AG04450 (cell line): ENCODE measurements at regions not wholly inside any gene's neighbourhood (a gene's known extent, or its start where the extent isn't known, plus 50 kb on each side); places are given as distances from the start of the nearest gene placed in this dataset.

ENCODE experiments used
- CTCF ChIA-PET: fragments of 300-600, 350-600 bp; formaldehyde crosslinking; extraction: SDS; loops from one replicate; lab custom pipeline; 2022; ENCODE audit warnings: antibody characterized with exemption, inconsistent platforms; lab: Charles Lee
- POLR2A ChIA-PET: fragments of 350-600 bp; formaldehyde crosslinking; extraction: SDS; loops from one replicate; lab custom pipeline; 2021; ENCODE audit warnings: antibody characterized with exemption, inconsistent platforms; lab: Yijun Ruan, JAX
- DNase-seq: peaks from one replicate; pipeline ENCODE4 v3.0.0-alpha.2; 2011; ENCODE audit warnings: low read depth, low spot score
- H3K27ac ChIP-seq: one replicate; pipeline ENCODE4 v1.5.1; 2012; ENCODE audit warnings: low read depth, low read length, control low read depth
- H3K27me3 ChIP-seq: one replicate; pipeline ENCODE4 v1.6.0; 2012; ENCODE audit warnings: low read length; ENCODE audit not compliant: control insufficient read depth, insufficient read depth
- H3K4me3 ChIP-seq: 2 replicates; pipeline ENCODE4 v1.5.1; 2011; ENCODE audit warnings: mild to moderate bottlenecking, low read depth, low read length, control low read depth
- H3K9me3 ChIP-seq: 2 replicates; pipeline ENCODE4 v1.5.1; 2012; ENCODE audit warnings: low read length; ENCODE audit not compliant: control insufficient read depth, insufficient read depth
- CTCF ChIP-seq: IDR thresholded peaks from 2 replicates; pipeline ENCODE4 v1.5.1; 2011; ENCODE audit warnings: low read depth, low read length, control low read depth, inconsistent platforms

GRCh38 chr18:43661570-43661969, 384.3 kb upstream of the SYT4 start:
- ChIA-PET CTCF (interaction anchor here (0.6 to 2.1 kb wide), 12 partner anchors 10 to 1551 kb away, joined by 3 to 11 read pairs (median 3); no protein-coding TSS in a partner anchor), POLR2A (no interaction called here)
- H3K27ac ChIP-seq = no peak overlapping the region
- TF ChIP-seq CTCF = peak; percentile 67
- DNase-seq = peak; percentile 55
- no peaks in the 10 kb centered on the region for H3K9me3 ChIP-seq
- no peaks in the 10 kb centered on the region for H3K27me3 ChIP-seq
- no peak overlapping the region for H3K4me3 ChIP-seq

DNA sequence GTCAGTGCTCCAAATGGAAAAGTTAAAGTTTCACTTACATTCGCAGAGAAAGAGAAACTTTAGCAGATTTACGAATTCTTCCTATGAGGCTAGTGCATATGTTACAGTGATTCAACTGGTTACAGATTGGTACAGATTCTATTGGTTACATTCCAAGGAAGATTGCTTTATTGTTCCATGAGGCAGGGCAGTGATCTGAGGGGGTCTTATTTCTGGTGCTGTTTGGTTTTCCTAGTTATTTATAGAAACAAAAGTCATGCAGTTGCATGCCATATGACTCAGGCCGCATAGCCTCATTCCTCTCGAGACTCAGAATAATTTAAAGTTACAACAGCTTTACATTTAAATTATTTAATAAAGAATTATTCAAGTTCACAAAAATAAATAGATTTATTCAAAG, 385.4 kb upstream of the SYT4 start:
- H3K27me3 ChIP-seq = no peaks in the 10 kb centered on the region
- peak overlapping the region; percentile 89 for H3K27ac ChIP-seq
- CTCF ChIA-PET = interaction anchor here (0.6 to 1.6 kb wide), 3 partner anchors 15 to 91 kb away, joined by 3 to 5 read pairs (median 4); no protein-coding TSS in a partner anchor
- peak; percentile 80 for DNase-seq
- TF ChIP-seq CTCF = no peak
- H3K9me3 ChIP-seq = no peaks in the 10 kb centered on the region
- POLR2A ChIA-PET = interaction anchor here (0.6 kb wide), 1 partner anchor 1491 kb away, joined by 3 read pairs; no protein-coding TSS in a partner anchor
- peak overlapping the region; percentile 33 for H3K4me3 ChIP-seq

GRCh38 chr18:43663159-43663558, 385.9 kb upstream of the SYT4 start:
- Histone ChIP-seq H3K9me3 (no peaks in the 10 kb centered on the region), H3K4me3 (no peak overlapping the region), H3K27me3 (no peaks in the 10 kb centered on the region), H3K27ac (no peak overlapping the region)
- ChIA-PET CTCF (interaction anchor here (1.0 kb wide), 1 partner anchor 42 kb away, joined by 4 read pairs; no protein-coding TSS in a partner anchor), POLR2A (interaction anchor here (0.6 kb wide), 1 partner anchor 1491 kb away, joined by 3 read pairs; no protein-coding TSS in a partner anchor)
- DNase-seq = no peak
- TF ChIP-seq CTCF = no peak

GRCh38 chr18:43664487-43665008, 387.3 kb upstream of the SYT4 start:
- no peak overlapping the region for H3K4me3 ChIP-seq
- H3K9me3 ChIP-seq = no peaks in the 10 kb centered on the region
- CTCF ChIA-PET = interaction anchor here (0.5 to 1.3 kb wide), 2 partner anchors 44 to 301 kb away, joined by 3 to 4 read pairs; no protein-coding TSS in a partner anchor
- POLR2A ChIA-PET = no interaction called here
- TF ChIP-seq CTCF = no peak
- DNase-seq = no peak
- H3K27me3 ChIP-seq = no peaks in the 10 kb centered on the region
- H3K27ac ChIP-seq = no peak overlapping the region

- peak; percentile 68 for DNase-seq
- no peak overlapping the region for H3K27ac ChIP-seq
- no peak overlapping the region for H3K4me3 ChIP-seq
- ChIA-PET CTCF (interaction anchor here (0.5 to 1.3 kb wide), 2 partner anchors 44 to 300 kb away, joined by 3 to 4 read pairs; no protein-coding TSS in a partner anchor), POLR2A (interaction anchor here (0.8 kb wide), 1 partner anchor 14 kb away, joined by 3 read pairs; no protein-coding TSS in a partner anchor)
- no peak for TF ChIP-seq CTCF
- no peaks in the 10 kb centered on the region for H3K9me3 ChIP-seq
- no peaks in the 10 kb centered on the region for H3K27me3 ChIP-seq
Measured at GRCh38 chr18:43665105-43665788, 388.0 kb upstream of the SYT4 start.
